K562 (cell line): ENCODE measurements at regions not wholly inside any gene's neighbourhood (a gene's known extent, or its start where the extent isn't known, plus 50 kb on each side); places are given as distances from the start of the nearest gene placed in this dataset.

Experiments
- ATAC-seq: fragments of 200-7000 bp; cut with Tn5 transposase; 3 replicates; pipeline ENCODE4 v1.9.1; 2020; ENCODE audit warnings: moderate library complexity
- BruUV-seq: library from RNA; stranded (reverse); fragments of 400-500 nt; replicated peaks from 2 replicates; lab custom pipeline; 2021; lab: Mats Ljungman, UMichigan
- CTCF ChIA-PET: fragments of 300-600 bp; formaldehyde crosslinking; extraction: SDS; loops from one replicate; lab custom pipeline; 2021; ENCODE audit warnings: low intra/inter-chr PET ratio; lab: Yijun Ruan, JAX
- POLR2A ChIA-PET: fragments of 300-600, 350-650 bp; sonication (Branson Sonifier 250); formaldehyde crosslinking; extraction: SDS; loops from one replicate; lab custom pipeline; 2021; ENCODE audit warnings: antibody characterized with exemption, inconsistent platforms; lab: Yijun Ruan, JAX
- DNase-seq, 4 experiments: peaks; one replicate each; pipeline versions ENCODE4 v3.0.0 to v3.0.0-alpha.2; 2011 to 2018; ENCODE audit warnings: low spot score in 3 of 4, mixed read lengths in 3 of 4; ENCODE audit errors: extremely low read depth in 1 of 4
- FAIRE-seq: peaks from 2 replicates; lab custom pipeline; 2011; peaks lifted over from hg19 to GRCh38; lab: Jason Lieb, UNC
- H2AFZ ChIP-seq: 2 replicates; pipeline ENCODE4 v1.6.0; 2011; ENCODE audit warnings: low read depth, low read length, control low read depth, inconsistent platforms
- H3K27ac ChIP-seq: fragments of 200-600 bp; 3 replicates; pipeline ENCODE4 v1.8.0; 2011; ENCODE audit warnings: low read depth, mild to moderate bottlenecking, control low read depth, inconsistent platforms, low read length, moderate library complexity, mixed read lengths; ENCODE audit errors: extremely low read depth
- H3K27me3 ChIP-seq, 2 experiments: fragments of 300-600 bp in 1 of 2; 2 replicates in 1 of 2; 3 replicates in 1 of 2; pipeline versions ENCODE4 v1.6.0 to v1.8.0; 2011; ENCODE audit warnings: inconsistent platforms in 2 of 2, low read length in 2 of 2, mild to moderate bottlenecking in 1 of 2, mixed read lengths in 1 of 2, moderate library complexity in 1 of 2; ENCODE audit not compliant: control insufficient read depth in 2 of 2, insufficient read depth in 2 of 2
- H3K36me3 ChIP-seq: fragments of 300-600 bp; 3 replicates; pipeline ENCODE4 v1.8.0; 2011; ENCODE audit warnings: mild to moderate bottlenecking, low read length, inconsistent platforms; ENCODE audit not compliant: control insufficient read depth, insufficient read depth
- H3K4me1 ChIP-seq, 2 experiments: fragments of 200-600 bp in 1 of 2; replicated peaks in 1 of 2; 2 replicates in 1 of 2; 3 replicates in 1 of 2; pipeline versions ENCODE4 v1.5.1 to v1.8.0; 2011; ENCODE audit warnings: inconsistent platforms in 2 of 2, low read length in 2 of 2, mild to moderate bottlenecking in 1 of 2, mixed read lengths in 1 of 2, moderate library complexity in 1 of 2; ENCODE audit not compliant: control insufficient read depth in 2 of 2, insufficient read depth in 2 of 2
- H3K4me2 ChIP-seq: 2 replicates; pipeline ENCODE4 v1.6.1; 2011; ENCODE audit warnings: low read length, control low read depth, inconsistent platforms, mixed read lengths; ENCODE audit not compliant: insufficient read depth
- H3K4me3 ChIP-seq: fragments of 200-600 bp; sonication (generic), shearing (Covaris generic); 2 replicates; pipeline ENCODE4 v1.5.1; 2016; ENCODE audit warnings: control low read depth, inconsistent platforms
- H3K79me2 ChIP-seq: fragments of 200-600 bp; 3 replicates; pipeline ENCODE4 v1.8.0; 2011; ENCODE audit warnings: low read length, inconsistent platforms; ENCODE audit not compliant: control insufficient read depth, insufficient read depth
- H3K9ac ChIP-seq, 2 experiments: 2 replicates each; pipeline versions ENCODE4 v1.6.0 to v1.6.1; 2011; ENCODE audit warnings: low read depth in 2 of 2, low read length in 2 of 2, control low read depth in 1 of 2, inconsistent platforms in 1 of 2, mild to moderate bottlenecking in 1 of 2, mixed read lengths in 1 of 2; ENCODE audit not compliant: insufficient read depth in 1 of 2
- H3K9me1 ChIP-seq: one replicate; pipeline ENCODE4 v1.6.0; 2011; ENCODE audit warnings: inconsistent platforms, mild to moderate bottlenecking, low read length, moderate library complexity; ENCODE audit not compliant: control insufficient read depth, insufficient read depth
- H3K9me3 ChIP-seq: replicated peaks from 2 replicates; pipeline ENCODE4 v1.5.1; 2011; ENCODE audit warnings: low read depth, low read length, inconsistent platforms; ENCODE audit not compliant: control insufficient read depth, insufficient read depth
- H4K20me1 ChIP-seq: replicated peaks from 2 replicates; pipeline ENCODE4 v1.6.1; 2011; ENCODE audit warnings: low read length, inconsistent platforms, mixed read lengths; ENCODE audit not compliant: control insufficient read depth, insufficient read depth
- E2F6 ChIP-seq, 2 experiments: IDR thresholded peaks; 2 replicates each; pipeline ENCODE4 v1.6.1; 2011; ENCODE audit warnings: borderline replicate concordance in 1 of 2, control low read depth in 1 of 2, low read depth in 1 of 2, low read length in 1 of 2, mild to moderate bottlenecking in 1 of 2, mixed read lengths in 1 of 2, moderate library complexity in 1 of 2; ENCODE audit not compliant: insufficient read depth in 1 of 2, insufficient read length in 1 of 2, poor library complexity in 1 of 2, severe bottlenecking in 1 of 2; ENCODE audit errors: extremely low read depth in 1 of 2
- KHSRP ChIP-seq: fragments of 450-650 bp; IDR thresholded peaks from 2 replicates; pipeline ENCODE4 v1.6.1; 2017
- MEF2D ChIP-seq: conservative IDR thresholded peaks from 2 replicates; pipeline ENCODE4 v1.6.1; 2016; ENCODE audit warnings: low read depth, missing genetic modification characterization, missing compliant biosample characterization
- MYC ChIP-seq, 2 experiments: fragments of 250-450 bp in 1 of 2; sonication (Bioruptor Pico) in 1 of 2; IDR thresholded peaks; 2 replicates each; pipeline versions ENCODE4 v1.5.1 to v1.6.1; 2012 to 2021; ENCODE audit warnings: low read depth in 2 of 2, borderline replicate concordance in 1 of 2, improper control_type of control experiment in 1 of 2, low read length in 1 of 2, mild to moderate bottlenecking in 1 of 2, moderate library complexity in 1 of 2
- SMARCC2 ChIP-seq: fragments of 450-650 bp; IDR thresholded peaks from 2 replicates; pipeline ENCODE4 v1.6.1; 2017; ENCODE audit warnings: antibody characterized with exemption, moderate library complexity, mild to moderate bottlenecking, low read depth
- ZNF699 ChIP-seq: fragments of 250-450 bp; sonication (Bioruptor Pico); IDR thresholded peaks from 2 replicates; pipeline ENCODE4 v1.8.0; 2021; ENCODE audit warnings: mild to moderate bottlenecking, moderate library complexity; ENCODE audit not compliant: insufficient replicate concordance
- WGBS: fragments of 100-300 bp; shearing (Covaris generic); methylation state at CpG from one replicate; pipeline ENCODE4 v1.1.6; 2016; ENCODE audit warnings: low coverage, mixed read lengths; ENCODE audit not compliant: insufficient coverage; ENCODE audit errors: missing lambda C conversion rate; 5-methylcytosine and 5-hydroxymethylcytosine counted together
- in situ Hi-C: fragments of 300-500 bp; cut with MboI; formaldehyde crosslinking; loops from 4 replicates; pipeline ENCODE4 v1.15.0; 2018; ENCODE audit warnings: inconsistent platforms, mixed read lengths
- intact Hi-C: fragments of 100-400 bp; cut with micrococcal nuclease; formaldehyde crosslinking; loops from 2 replicates; pipeline ENCODE4 v1.14.2; 2022

DNA sequence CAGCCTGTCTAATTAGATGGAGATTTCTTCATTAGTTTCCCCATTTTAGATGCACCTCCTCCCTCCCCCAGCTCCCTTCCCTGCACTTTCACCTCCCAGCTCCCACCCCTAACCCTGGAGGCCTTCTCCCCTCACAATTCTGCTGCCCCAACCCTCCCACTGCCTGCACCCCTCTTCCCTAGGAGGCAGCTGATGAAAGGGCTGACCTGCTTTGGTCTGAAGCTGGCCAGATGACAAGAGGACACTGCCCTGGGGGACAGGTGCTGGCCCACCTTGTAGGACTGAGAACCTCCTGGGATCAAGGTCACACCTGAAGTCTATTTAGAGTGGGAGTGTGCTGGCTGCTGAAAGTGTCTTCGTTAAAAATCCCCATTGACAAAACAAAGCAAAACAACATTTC lies 259.4 kb downstream of the TLE3 start:
- intact Hi-C loops, result no loop called here
- ChIA-PET CTCF (no interaction called here), POLR2A (no interaction called here)
- DNase-seq, result no peak
- no peaks in the 10 kb centered on the region for H3K36me3 ChIP-seq
- H3K27ac ChIP-seq, result no peak overlapping the region
- no TSS peak for BruUV-seq
- no peak for FAIRE-seq
- H3K27me3 ChIP-seq, result peaks cover 0 to 16% of the 10 kb centered on the region in 2 experiments; a peak in 1 of 5 replicates
- no peaks in the 10 kb centered on the region for H3K79me2 ChIP-seq
- no peak overlapping the region for H3K4me3 ChIP-seq
- H3K4me1 ChIP-seq, result no peaks in the 10 kb centered on the region
- H2AFZ ChIP-seq, result no peak overlapping the region
- H3K9ac ChIP-seq, result no peak overlapping the region
- TF ChIP-seq ZNF699 (CRISPR knock-in tag), result no peak
- TF ChIP-seq SMARCC2, result no peak
- TF ChIP-seq MEF2D, result no peak
- TF ChIP-seq KHSRP, result no peak
- no peak for TF ChIP-seq E2F6 (IDR thresholded peaks at IDR 0.05; ENCODE audit: borderline replicate concordance in 1 of 2, extremely low read depth in 1 of 2, insufficient read depth in 1 of 2, insufficient read length in 1 of 2, low read depth in 1 of 2, low read length in 1 of 2, poor library complexity in 1 of 2, severe bottlenecking in 1 of 2)
- no peak for TF ChIP-seq MYC (IDR thresholded peaks at IDR 0.05; ENCODE audit: low read depth, low read length)
- TF ChIP-seq MYC (CRISPR knock-in tag; IDR thresholded peaks at IDR 0.05; ENCODE audit: borderline replicate concordance, low read depth), result no peak
- TF ChIP-seq, all 486 proteins: peak for 0
- 8% methylated on average over 1 of the region's 1 CpG for WGBS
- Histone ChIP-seq H3K9me1 (no peaks in the 10 kb centered on the region), H4K20me1 (no peaks in the 10 kb centered on the region; the same call in 1 of the 2 replicates), H3K9me3 (no peaks in the 10 kb centered on the region), H3K4me2 (no peak overlapping the region)
- in situ Hi-C loops, result no loop called here
- no peak for ATAC-seq
